NCI-H187 (cell line): ENCODE measurements at regions not wholly inside any gene's neighbourhood (a gene's known extent, or its start where the extent isn't known, plus 50 kb on each side); places are given as distances from the start of the nearest gene placed in this dataset.

Experiments used
- DNase-seq, 2 experiments: peaks; one replicate each; lab custom pipeline; 2025; lab: John Stamatoyannopoulos, UW

DNA sequence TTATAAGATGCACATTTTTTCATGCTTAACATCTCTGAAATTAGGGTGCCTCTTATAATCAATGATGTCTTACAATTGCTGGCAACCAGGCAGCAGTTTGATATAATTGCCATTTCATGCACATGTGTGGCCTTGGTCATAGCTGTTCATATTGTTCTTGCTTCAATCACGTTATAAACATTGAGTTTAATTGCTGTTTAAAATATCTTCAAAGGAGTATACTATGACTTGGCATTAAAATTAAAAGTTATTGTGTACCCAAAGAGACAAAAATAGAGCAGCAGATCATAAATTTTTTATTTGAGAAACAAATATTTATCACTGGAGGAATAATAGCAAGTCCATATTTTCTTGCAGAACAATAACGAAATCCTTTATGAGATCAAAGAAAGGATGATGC lies 325.5 kb downstream of the LMX1A start:
- no peak for DNase-seq

DNA sequence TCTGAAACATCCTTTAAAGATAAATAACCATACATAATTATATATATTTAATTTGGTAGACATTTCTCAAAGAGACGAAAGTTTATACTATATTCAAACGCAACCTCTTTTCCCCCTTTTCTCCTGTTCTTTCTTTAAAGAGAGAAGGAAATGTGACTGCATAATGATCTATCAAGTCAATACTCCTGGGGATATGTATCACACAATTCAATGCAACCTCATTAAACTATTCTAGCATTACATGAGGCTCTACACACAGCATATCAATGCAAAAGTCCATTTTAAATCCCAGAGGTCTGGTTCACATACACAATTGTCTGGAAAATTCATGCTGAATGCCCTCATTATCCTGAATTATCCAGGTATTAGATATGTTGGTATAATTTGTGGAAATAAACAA lies 330.7 kb downstream of the LMX1A start:
- DNase-seq, result no peak

DNA sequence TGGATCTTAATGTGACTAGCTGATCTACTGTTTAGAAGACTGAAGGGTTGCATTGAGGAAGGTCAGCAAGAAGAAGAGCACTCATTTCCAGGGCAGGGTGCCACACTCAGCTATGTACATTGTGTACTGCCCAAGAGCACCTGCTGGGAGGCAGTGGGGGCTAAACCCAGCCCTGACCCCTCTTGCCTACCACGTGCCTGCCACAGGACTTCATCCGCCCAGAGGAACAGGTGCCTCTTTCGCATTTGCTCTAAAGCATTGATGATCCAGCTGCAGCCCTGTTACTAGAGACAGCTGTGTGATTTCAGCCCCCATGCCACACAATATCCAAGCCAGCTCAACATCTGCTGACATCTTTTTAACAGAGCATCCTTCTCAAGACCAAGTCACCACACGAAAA lies 341.8 kb downstream of the LMX1A start:
- DNase-seq, result no peak

GRCh38 chr1:165011991-165012531 lies 344.5 kb downstream of the LMX1A start:
- no peak for DNase-seq

DNA sequence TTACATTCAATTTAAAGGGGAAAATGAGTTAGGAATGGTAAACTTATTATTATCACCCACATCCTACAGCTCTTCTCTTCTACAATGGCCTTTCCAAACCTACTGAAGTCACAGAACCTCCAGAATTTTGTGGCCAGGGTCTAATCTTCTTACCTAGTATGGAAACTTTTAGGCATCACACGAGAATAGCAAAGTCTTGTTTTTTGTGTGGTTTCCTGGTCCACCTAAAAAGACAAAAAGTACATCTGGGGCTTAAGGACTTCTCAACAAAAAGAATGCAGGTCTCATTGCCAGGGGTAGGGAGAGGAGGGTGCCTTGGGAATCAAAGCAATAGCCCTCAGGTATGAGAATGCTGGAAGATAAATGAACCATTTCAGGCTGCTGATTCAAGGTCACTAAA lies 345.3 kb downstream of the LMX1A start:
- DNase-seq, result no peak

DNA sequence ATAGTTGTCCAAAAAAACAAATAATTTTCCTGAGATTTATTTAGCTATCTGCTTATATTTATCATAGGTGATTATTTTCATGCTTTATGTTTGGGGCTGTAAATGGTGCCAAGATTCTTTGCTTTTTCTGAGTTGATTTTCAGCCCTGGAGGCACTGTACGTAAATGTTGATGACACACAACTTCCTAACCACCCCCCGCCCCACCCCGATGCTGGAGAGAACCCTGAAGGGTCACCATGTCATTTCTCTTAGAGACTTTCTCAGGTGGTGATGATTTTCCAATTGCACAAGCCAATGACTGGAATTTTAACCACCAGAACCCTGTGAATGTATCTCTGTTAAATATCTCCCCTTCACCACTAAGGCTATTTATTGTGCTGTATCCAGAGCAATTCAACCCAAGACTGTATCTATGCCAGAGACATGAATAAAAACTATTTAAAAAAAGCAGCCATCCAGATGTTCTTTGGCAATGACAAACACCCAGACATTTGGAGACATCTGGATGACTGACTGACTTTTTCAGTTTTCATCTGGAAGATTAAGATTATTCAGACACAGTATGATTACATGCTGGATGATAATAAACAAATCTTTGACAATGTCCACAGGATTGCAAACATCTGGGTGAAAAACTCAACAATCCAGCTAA lies 346.0 kb downstream of the LMX1A start:
- DNase-seq, result no peak

DNA sequence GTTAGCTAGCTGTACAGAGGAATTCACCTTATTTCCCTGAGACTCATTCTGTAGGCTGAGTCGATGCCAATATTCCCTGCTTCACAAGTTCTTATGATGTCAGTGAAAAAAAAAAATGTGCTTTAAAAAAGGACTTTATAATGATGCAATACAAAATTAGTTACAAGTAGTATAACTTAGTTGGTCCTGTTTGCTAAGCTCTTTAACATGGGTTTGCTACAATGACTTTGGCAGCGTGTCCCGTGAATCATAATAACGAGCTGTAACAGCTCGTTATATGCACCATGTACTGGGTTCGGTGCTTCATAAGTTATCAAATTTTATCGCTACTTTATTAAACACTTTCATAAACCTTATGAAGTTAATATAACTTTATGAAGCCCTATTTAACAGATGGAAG lies 349.7 kb downstream of the LMX1A start:
- DNase-seq, result no peak

GRCh38 chr1:164999146-164999545 lies 357.4 kb downstream of the LMX1A start:
- DNase-seq, result no peak

GRCh38 chr1:164991763-164992314 lies 364.7 kb downstream of the LMX1A start:
- DNase-seq, result peak; percentile 30 to 58

DNA sequence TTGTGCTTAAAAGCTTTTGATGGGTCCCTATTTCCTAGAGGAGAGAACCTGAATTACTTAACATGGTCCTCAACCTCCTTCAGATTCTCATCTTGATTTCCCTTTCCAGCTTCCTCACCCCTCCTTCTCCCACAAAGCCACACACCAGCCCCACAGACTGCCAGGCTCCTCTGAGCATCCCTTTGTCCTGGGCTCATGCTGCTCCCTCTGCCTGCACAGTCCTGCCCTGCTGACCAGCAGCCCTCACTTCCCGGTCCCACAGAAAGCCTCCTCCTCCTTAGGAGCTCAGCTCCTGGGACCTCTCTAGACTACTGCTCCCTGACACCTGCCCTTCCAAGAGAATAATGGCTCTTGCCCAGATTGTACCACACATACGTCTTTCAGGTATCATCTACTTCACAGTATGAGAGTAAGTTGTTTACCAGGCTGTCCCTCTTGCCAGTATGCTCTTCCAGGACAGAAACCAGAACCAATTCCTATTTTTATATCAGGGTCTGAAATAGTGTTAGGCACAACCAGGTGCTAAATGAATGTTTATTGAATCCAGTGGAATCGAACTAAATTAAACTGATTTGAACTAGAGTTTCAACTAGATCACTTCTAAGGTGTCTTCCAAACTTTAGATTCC lies 373.4 kb downstream of the LMX1A start:
- no peak for DNase-seq

DNA sequence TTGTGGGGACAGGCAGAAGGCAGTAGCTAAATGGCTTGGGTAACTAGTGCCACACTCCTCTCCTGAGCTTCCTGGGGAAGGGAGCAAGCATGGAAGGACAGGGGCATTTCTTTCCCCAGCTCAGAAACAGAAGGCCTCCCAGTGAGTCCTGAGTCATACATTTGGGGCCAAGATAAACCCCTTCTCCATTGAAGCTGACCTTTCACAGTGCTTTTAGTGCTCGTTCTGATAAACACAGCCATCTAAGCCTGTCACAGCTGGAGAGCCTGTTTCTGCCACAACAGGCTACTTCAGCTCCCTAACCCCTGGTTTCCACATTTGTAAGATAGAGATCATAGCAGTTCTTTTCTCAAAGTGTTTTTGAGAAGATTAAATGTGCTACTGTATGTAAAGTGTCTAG lies 374.0 kb downstream of the LMX1A start:
- DNase-seq, result no peak

- no peak for DNase-seq
These were observed 379.0 kb downstream of the LMX1A start for GRCh38 chr1:164977561-164977960.

- DNase-seq, result peak in 1 of 2 experiments; percentile 18
These were observed 384.5 kb downstream of the LMX1A start for GRCh38 chr1:164971921-164972415.

DNA sequence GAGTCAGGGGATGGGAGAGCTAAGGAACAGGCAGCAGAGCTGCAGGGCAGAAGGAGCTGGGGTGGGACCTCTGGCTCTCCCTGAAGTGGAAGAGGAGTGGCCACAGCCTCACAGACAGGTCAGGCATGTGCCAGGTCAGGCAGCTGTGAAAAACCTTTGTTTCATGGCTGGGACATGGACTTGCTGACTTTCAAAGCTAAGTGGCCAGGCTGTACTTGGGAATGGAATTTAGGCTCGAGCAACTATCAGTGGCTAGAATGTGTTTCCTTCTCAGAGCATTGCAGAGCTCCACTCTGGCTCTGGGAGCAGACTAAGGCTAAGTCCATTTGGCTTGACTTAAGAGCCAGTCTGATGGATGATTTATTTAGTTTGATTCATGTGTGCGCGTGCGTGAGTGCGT lies 385.1 kb downstream of the LMX1A start:
- no peak for DNase-seq

- DNase-seq, result no peak
These were observed 387.3 kb downstream of the LMX1A start for GRCh38 chr1:164969253-164969652.

DNA sequence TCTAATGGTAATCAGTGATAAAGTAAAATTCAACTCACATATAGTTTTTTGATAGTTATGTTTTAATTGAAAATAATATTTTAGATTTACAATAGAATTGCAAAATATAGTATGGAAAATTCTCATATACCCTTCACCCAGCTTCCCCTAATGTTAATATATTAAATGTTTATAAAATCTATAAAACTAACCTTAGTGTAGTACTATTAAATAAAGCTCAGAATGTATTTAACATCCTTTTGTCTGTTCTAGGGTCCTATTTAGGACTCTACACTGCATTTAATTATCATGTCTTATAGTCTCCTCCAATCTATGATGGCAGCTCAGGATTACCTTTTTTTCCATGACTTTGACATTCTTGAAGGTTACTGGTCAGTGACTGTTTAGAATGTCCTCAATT lies 389.2 kb downstream of the LMX1A start:
- DNase-seq, result no peak

- no peak for DNase-seq
These were observed 394.8 kb downstream of the LMX1A start for GRCh38 chr1:164961715-164962114.

GRCh38 chr1:164958982-164959768 lies 397.3 kb downstream of the LMX1A start:
- no peak for DNase-seq

DNA sequence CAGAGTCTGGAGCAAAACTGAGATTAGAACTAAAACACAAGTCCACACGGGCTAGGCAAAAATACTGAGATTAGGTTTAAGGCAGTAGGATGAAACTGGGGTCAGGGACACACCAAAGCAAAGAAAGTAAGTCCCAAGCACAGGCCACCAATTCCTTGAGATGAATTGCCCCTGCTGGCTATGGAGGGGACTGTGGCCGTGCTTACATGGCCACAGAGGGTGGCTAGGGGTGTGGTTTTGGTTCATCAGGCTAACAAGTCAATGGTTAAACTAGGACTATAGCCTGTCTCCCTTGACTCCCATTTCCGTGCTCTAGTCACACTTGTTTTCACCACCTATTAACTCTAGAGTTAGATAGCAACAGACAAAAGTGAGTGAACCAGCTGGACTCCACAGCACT lies 394.8 kb downstream of the PBX1 start:
- no peak for DNase-seq

GRCh38 chr1:164953098-164953497 lies 394.1 kb downstream of the PBX1 start:
- DNase-seq, result no peak

DNA sequence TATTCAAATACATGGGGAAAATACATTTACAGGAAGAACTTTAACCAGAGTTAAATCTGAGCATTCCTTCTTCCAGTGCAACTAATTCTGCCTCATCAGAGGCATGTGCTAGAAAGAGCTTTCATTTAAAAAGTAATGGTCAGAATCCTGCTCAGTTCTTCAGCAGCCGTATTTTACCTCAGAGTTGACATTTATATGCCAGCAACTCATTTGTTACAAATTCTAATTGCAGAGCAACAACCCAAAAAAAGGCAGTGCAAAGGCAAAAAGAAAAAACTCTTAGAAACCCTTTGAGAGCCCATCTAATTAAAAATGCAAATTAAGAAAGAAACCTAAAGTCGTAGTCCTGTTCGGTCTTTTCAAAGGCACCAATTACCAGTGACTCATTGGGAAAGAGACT lies 392.5 kb downstream of the PBX1 start:
- DNase-seq, result no peak

GRCh38 chr1:164950541-164950986 lies 391.6 kb downstream of the PBX1 start:
- no peak for DNase-seq
